HG03039 (cell line): ENCODE measurements at regions not wholly inside any gene's neighbourhood (a gene's known extent, or its start where the extent isn't known, plus 50 kb on each side); places are given as distances from the start of the nearest gene placed in this dataset.
"Not testable (repeated sequence)": the region's sequence is repeated elsewhere in the genome, so short reads cannot be mapped to it uniquely, and the experiment has no call there.

Experiments used
- ATAC-seq: cut with Tn5 transposase; IDR thresholded peaks from one replicate; pipeline ENCODE4 v1.9.1; 2021; ENCODE audit warnings: mild to moderate bottlenecking, moderate library complexity; ENCODE audit not compliant: unreplicated experiment

- no peak for ATAC-seq
These were observed 485.2 kb upstream of the PROK2 start for GRCh38 chr3:72270072-72270681.

DNA sequence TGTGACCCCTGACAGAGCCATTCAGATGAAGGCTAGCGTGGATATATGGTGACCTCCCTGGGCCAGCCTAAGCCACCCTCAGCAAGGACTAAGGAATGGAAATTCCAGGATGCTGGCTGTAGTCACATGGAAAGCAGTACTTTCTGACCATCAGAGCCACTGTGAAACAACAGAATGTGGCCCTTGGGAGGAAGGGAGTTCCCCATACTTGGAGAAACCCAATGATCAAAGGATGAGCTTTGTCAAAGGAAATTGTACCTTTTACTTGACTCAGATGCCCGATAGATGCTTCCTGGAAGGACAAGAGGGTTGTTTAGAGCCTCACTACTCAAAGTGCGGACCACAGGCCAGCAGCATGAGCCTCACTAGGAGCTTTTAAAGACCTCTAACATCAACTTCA, 484.5 kb upstream of the PROK2 start:
- no peak for ATAC-seq

GRCh38 chr3:72266921-72267524, 482.1 kb upstream of the PROK2 start:
- not testable (repeated sequence) for ATAC-seq

- peak; percentile 17 for ATAC-seq
These were observed 481.0 kb upstream of the PROK2 start for GRCh38 chr3:72266016-72266370.

GRCh38 chr3:72265256-72266015, 480.5 kb upstream of the PROK2 start:
- ATAC-seq, result peak; percentile 37

- ATAC-seq, result no peak
These were observed 478.5 kb upstream of the PROK2 start for GRCh38 chr3:72263223-72263990.

- no peak for ATAC-seq
These were observed 477.8 kb upstream of the PROK2 start for GRCh38 chr3:72262736-72263135.

DNA sequence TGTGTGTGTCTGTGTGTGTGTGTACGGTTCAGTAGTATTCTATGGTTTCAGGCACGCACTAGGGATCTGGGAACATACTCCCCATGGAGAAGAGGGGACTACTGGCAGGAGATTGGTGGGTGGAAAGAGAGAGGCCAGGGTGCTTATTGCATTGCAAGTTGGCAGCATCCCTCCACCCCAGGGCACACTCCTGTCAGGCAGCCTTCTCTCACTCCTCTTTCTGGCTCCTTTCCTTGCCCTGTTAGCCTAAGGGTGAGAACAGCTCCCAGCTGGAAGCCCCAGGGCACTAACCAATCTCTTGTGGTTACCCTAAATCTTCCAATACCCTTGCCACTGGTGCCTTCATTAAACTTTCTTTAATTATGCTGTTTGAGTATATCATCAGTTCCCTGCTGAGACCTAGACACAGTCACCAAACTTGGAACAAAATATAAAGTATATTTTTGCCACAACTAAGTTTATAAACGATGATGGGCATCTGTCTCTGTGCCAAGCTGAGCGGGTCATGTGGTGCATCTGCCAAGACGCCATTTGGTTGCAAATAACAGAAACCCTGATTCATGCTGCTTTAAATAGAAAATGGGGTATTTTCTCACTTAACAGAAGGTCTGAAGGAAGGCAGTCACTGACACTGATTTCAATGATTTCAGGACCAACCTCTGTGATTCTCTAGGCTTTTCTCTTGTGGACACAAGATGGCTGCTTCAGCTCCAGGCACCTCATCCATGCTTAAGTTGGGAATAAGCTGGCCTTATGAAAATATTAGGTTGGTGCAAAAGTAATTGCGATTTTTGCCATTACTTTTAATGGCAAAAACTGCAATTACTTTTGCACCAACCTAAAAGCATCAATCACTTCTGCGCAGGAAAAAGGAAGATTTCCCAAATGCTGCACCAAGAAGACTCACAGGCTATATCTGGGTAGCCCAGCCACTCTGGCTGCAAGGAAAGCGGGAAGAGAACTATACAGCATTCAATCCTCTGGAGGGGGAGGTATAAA, 476.9 kb upstream of the PROK2 start:
- ATAC-seq, result no peak

DNA sequence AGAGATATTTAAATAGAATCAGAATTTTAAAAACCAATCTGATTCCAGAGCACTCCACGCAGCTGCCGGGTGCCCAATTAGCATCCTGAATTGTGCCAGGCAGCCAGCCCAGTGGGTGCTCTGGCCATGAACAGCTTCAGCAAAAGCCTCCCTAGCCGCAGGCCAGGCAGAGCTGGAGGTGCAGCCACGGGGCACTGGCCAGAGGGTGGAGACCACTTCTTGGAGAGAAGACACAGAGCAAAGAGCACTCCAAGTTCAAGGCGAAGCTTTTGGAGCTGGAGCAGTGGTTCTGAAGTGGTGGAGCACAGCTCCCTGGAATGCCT, 475.6 kb upstream of the PROK2 start:
- no peak for ATAC-seq

GRCh38 chr3:72259755-72260587, 475.0 kb upstream of the PROK2 start:
- ATAC-seq, result no peak

DNA sequence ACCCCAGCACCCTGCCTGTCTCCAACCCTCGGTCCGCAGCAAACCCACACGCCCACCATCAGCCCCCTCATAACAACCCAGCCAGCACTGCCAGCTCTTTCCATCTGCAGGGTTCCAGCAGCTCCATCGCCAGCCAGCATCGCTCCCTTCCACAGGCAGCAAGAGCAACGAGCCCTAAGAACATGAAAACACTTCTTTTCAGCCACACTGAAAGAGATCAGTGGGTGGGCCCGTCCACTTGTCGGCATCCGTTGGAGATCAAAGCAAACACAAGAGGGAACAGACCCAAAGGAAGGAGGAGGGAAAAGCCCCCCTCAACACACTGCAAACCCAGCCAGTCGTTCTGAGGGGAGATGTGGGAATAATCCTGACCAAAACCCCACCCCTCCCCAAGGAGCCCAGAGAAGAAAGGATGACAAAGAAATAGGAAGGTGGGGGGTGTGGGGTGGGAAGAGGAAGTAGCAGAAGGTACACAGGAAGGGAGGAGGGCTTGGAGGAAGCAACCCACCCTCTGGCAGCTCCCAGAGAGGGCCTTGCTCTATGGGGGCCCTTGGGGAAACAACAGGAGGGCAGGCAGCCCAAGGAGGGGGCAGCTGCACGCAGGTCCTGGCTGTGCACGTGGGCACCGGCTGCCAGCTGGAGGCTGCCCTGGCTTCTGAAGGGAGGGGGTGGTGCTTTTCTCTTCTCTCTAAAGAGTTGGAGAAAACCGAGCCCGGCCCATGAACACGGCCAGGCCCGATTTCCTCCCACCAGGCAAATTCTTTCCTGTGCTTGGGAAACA, 473.6 kb upstream of the PROK2 start:
- no peak for ATAC-seq

DNA sequence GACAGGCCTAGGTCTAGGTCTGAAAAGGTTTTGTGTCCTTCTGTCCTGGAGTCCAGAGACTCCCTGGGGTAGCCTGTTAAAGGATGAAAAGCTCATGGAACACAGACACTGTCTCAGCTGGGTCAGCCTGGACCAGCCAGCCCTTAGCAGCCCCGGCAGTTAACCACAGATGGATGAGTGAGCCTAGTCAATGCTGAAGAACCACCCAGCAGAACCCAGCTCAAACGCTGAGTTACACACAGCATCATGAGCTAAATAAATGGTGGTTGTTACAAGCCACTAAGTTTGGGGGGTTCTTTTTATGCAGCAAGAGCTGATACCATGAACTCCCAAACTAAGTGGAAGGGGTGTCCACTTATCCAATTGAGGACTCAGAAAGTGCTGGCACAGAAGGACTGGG, 472.8 kb upstream of the PROK2 start:
- no peak for ATAC-seq

DNA sequence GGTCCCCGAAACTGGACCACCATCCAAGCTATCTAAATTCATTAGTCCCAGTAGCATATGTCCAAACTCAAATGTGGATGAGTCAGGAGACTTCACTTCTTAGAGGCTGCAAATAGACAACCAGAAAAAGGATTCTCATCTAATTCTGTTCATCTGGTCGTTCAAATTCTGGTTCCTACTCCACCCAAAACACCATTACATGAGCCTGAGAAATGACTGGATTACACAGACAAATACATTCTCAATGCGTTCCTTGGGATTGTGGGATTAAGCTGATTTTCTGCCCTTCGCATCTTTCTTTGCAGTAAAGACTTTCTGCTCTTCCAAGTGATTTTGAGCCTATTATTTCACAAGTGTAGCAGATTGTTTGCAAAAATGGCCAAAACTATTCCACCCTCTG, 472.3 kb upstream of the PROK2 start:
- ATAC-seq, result no peak

- no peak for ATAC-seq
These were observed 471.8 kb upstream of the PROK2 start for GRCh38 chr3:72256716-72257115.

- ATAC-seq, result no peak
These were observed 471.0 kb upstream of the PROK2 start for GRCh38 chr3:72255791-72256559.

- ATAC-seq, result no peak
These were observed 470.2 kb upstream of the PROK2 start for GRCh38 chr3:72255191-72255590.

GRCh38 chr3:72254483-72254882, 469.5 kb upstream of the PROK2 start:
- no peak for ATAC-seq

DNA sequence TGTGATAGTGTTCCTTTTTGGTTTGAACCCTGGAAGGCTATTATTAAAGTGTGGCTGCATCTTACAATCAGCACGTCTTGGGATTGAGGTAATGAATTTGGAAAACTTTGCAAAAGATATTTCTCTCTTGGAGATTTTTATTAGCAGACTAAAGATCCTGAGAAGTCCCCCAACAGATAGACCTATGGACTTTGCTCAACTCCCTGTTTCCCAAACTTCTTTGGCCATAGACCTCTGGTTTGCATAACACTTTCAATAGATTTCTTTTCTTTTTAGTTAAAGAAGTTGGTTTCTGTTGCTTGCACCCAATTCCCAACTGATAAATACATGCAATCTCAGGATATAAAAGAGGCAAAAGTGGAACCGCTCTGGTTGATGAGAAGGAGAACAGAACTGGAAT, 465.8 kb upstream of the PROK2 start:
- no peak for ATAC-seq
